B cell (primary cell): ENCODE measurements at regions not wholly inside any gene's neighbourhood (a gene's known extent, or its start where the extent isn't known, plus 50 kb on each side); places are given as distances from the start of the nearest gene placed in this dataset.

Experiments
- ATAC-seq: fragments of 200-7000 bp; cut with Tn5 transposase; one replicate; pipeline ENCODE4 v1.10.0; 2021; ENCODE audit warnings: low read depth, mild to moderate bottlenecking, moderate number of reproducible peaks, moderate library complexity
- CTCF ChIA-PET: fragments of 350-600 bp; sonication (Branson Sonifier 250); formaldehyde crosslinking; loops from one replicate; lab custom pipeline; 2021; ENCODE audit warnings: antibody characterized with exemption, inconsistent platforms; lab: Charles Lee
- POLR2A ChIA-PET: fragments of 350-600 bp; sonication (Branson Sonifier 250); formaldehyde crosslinking; loops from one replicate; lab custom pipeline; 2021; ENCODE audit warnings: antibody characterized with exemption; lab: Charles Lee
- DNase-seq: peaks from one replicate; pipeline ENCODE4 v3.0.0; 2013
- H2AFZ ChIP-seq: 2 replicates; pipeline ENCODE4 v1.6.1; 2012; ENCODE audit warnings: mild to moderate bottlenecking, low read depth, low read length; ENCODE audit not compliant: insufficient read depth, poor library complexity, severe bottlenecking
- H3K27ac ChIP-seq, 2 donors: 1 replicate in 1 of 2; 2 replicates in 1 of 2; pipeline ENCODE4 v1.5.1; 2012 to 2013; ENCODE audit warnings: low read length in 2 of 2, mild to moderate bottlenecking in 2 of 2, moderate library complexity in 1 of 2
- H3K27me3 ChIP-seq, 4 experiments: fragments of 200-600 bp in 1 of 4; sonication (generic) in 1 of 4; replicated peaks in 1 of 4; 1 replicate in 2 of 4; 2 replicates in 2 of 4; pipeline versions ENCODE4 v1.6.1 to v1.7.0; 2013 to 2016; ENCODE audit warnings: low read length in 3 of 4, mild to moderate bottlenecking in 2 of 4, mixed read lengths in 1 of 4, moderate library complexity in 1 of 4; ENCODE audit not compliant: insufficient read depth in 4 of 4, control insufficient read depth in 3 of 4; ENCODE audit errors: control extremely low read depth in 1 of 4
- H3K36me3 ChIP-seq, 2 experiments: replicated peaks in 1 of 2; 1 replicate in 1 of 2; 2 replicates in 1 of 2; pipeline versions ENCODE4 v1.6.1 to v1.7.1; 2013; ENCODE audit warnings: low read length in 1 of 2; ENCODE audit not compliant: insufficient read depth in 2 of 2, control insufficient read depth in 1 of 2; ENCODE audit errors: control extremely low read depth in 1 of 2, extremely low read depth in 1 of 2
- H3K4me1 ChIP-seq, 2 donors: fragments of 200-600 bp in 1 of 2; sonication (generic) in 1 of 2; 1 replicate in 1 of 2; 2 replicates in 1 of 2; pipeline versions ENCODE4 v1.5.1 to v1.6.1; 2013 to 2017; ENCODE audit warnings: low read length in 2 of 2; ENCODE audit not compliant: control insufficient read depth in 2 of 2, insufficient read depth in 2 of 2
- H3K4me2 ChIP-seq: replicated peaks from 2 replicates; pipeline ENCODE3; 2012; ENCODE audit warnings: mild to moderate bottlenecking, low read depth, low read length; ENCODE audit not compliant: poor library complexity, severe bottlenecking
- H3K4me3 ChIP-seq, 5 experiments: fragments of 200-600 bp in 1 of 5; sonication (generic) in 1 of 5; 1 replicate in 3 of 5; 2 replicates in 2 of 5; pipeline versions ENCODE4 v1.5.1 to v1.7.0; 2011 to 2016; ENCODE audit warnings: low read length in 4 of 5, mild to moderate bottlenecking in 4 of 5, low read depth in 2 of 5, control low read depth in 1 of 5, moderate library complexity in 1 of 5; ENCODE audit not compliant: insufficient read depth in 1 of 5; ENCODE audit errors: control extremely low read depth in 1 of 5, extremely low read depth in 1 of 5
- H3K79me2 ChIP-seq: fragments of 200-600 bp; sonication (generic); one replicate; pipeline ENCODE4 v1.6.0; 2016; ENCODE audit warnings: low read length; ENCODE audit not compliant: control insufficient read depth, insufficient read depth
- H3K9ac ChIP-seq: fragments of 200-600 bp; sonication (generic); 2 replicates; pipeline ENCODE4 v1.6.1; 2017; ENCODE audit warnings: mild to moderate bottlenecking, low read length, moderate library complexity
- H3K9me3 ChIP-seq, 3 donors: one replicate each; pipeline versions ENCODE4 v1.6.1 to v1.7.1; 2013; ENCODE audit warnings: low read length in 2 of 3; ENCODE audit not compliant: control insufficient read depth in 2 of 3, insufficient read depth in 1 of 3; ENCODE audit errors: control extremely low read depth in 1 of 3
- H4K20me1 ChIP-seq: 2 replicates; pipeline ENCODE4 v1.6.0; 2012; ENCODE audit warnings: mild to moderate bottlenecking, low read length; ENCODE audit not compliant: insufficient read depth, control insufficient read depth, poor library complexity, severe bottlenecking
- H3K27ac Mint-ChIP-seq: one replicate; pipeline ENCODE4 v1.8.0; 2021; ENCODE audit warnings: mixed read lengths
- H3K27me3 Mint-ChIP-seq: one replicate; pipeline ENCODE4 v1.8.0; 2021; ENCODE audit warnings: mixed read lengths
- H3K4me1 Mint-ChIP-seq: one replicate; pipeline ENCODE4 v1.8.0; 2021; ENCODE audit warnings: mixed read lengths
- H3K4me3 Mint-ChIP-seq: one replicate; pipeline ENCODE4 v1.8.0; 2021; ENCODE audit warnings: mixed read lengths
- H3K9me3 Mint-ChIP-seq: one replicate; pipeline ENCODE4 v1.8.0; 2022; ENCODE audit warnings: mixed read lengths; ENCODE audit not compliant: insufficient read depth
- CTCF ChIP-seq: fragments of 200-600 bp; IDR thresholded peaks from one replicate; pipeline ENCODE4 v1.8.0; 2022; ENCODE audit warnings: antibody characterized with exemption, mild to moderate bottlenecking
- EZH2 ChIP-seq: IDR thresholded peaks from 2 replicates; pipeline ENCODE4 v1.6.1; 2012; ENCODE audit warnings: borderline replicate concordance, low read depth, mild to moderate bottlenecking, moderate library complexity, low read length; ENCODE audit not compliant: insufficient read depth, poor library complexity, severe bottlenecking
- WGBS: methylation state at CpG from one replicate; pipeline ENCODE4 v1.1.5; 2013; ENCODE audit warnings: missing lambda C conversion rate; ENCODE audit not compliant: insufficient coverage; 5-methylcytosine and 5-hydroxymethylcytosine counted together
- intact Hi-C: fragments of 100-400 bp; cut with micrococcal nuclease; formaldehyde crosslinking; loops from one replicate; pipeline ENCODE4 v1.10.0; 2022

DNA sequence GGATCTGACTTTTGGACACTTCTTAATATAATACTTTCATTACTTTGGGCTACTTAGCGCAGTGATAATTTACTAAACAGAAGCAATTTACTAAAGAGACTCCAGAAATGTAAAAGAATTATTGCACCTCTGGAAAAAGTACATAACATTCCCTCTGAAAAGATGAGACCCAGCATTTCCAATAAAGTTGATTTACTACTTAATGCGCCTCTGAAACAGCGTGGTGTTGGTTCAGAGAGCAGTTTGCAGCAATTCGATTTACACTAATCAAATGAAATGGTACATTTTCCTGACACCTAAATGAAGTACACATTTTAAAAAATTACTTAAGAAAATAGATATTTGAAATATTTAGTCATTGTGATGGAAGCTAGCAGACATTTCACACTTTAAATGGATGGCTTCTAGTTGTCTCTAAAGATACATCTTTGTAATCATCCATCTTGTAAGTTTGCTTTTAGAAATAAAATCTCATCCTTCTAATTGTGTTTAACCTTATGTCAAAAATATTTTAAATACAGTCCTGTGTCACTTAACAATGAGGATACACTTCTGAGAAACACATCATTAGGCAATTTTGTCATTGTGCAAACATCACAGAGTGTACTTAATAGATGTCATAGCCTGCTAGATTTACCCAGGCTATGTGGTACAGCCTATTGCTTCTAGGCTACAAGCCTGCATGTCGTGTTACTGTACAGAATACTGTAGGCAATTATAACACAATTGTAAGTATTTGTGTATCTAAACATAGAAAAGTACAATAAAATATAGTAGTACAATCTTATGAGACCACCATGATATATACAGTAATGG lies 284.6 kb upstream of the UBE2E3 start:
- Histone ChIP-seq H4K20me1 (no peaks in the 10 kb centered on the region), H3K4me2 (no peak overlapping the region), H3K27me3 (no peaks in the 10 kb centered on the region), H2AFZ (no peak overlapping the region), H3K27ac (no peak overlapping the region), H3K79me2 (no peaks in the 10 kb centered on the region), H3K9me3 (no peaks in the 10 kb centered on the region), H3K9ac (no peak overlapping the region), H3K4me1 (no peaks in the 10 kb centered on the region), H3K4me3 (no peak overlapping the region), H3K36me3 (no peaks in the 10 kb centered on the region)
- no peak overlapping the region for H3K4me3 Mint-ChIP-seq
- WGBS, result no CpG with 5 or more reads among the region's 5 CpGs
- ChIA-PET POLR2A (no interaction called here), CTCF (no interaction called here)
- H3K4me1 Mint-ChIP-seq, result no peaks in the 10 kb centered on the region
- no peaks in the 10 kb centered on the region for H3K9me3 Mint-ChIP-seq
- TF ChIP-seq EZH2 (no peak), CTCF (no peak)
- no peak overlapping the region for H3K27ac Mint-ChIP-seq
- DNase-seq, result no peak
- intact Hi-C loops, result no loop called here
- no peaks in the 10 kb centered on the region for H3K27me3 Mint-ChIP-seq
- no peak for ATAC-seq
